ENCODE measurements at regions not wholly inside any gene's neighbourhood (a gene's known extent, or its start where the extent isn't known, plus 50 kb on each side); places are given as distances from the start of the nearest gene placed in this dataset.

DNA sequence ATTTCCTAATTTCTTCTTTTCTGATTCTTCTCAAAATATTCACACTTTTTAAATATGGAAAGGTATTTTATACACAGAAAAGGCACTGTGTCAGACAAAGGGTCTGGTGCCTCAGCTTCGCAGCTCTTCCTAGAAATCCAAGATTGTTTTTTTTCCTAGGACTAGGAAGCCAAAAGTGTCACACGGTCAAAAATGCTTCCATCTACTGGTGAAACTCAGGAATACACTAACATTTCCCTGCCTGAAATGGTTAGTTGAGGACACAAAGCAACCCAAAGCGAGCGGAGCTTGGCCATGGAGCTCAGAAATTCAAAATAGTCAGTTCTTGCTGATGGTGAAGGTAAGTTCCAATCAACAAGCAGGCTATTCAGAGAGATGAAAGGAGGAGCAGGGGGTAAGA lies 426.5 kb upstream of the RASGRP1 start:
- ChIA-PET POLR2A (no interaction called here), CTCF (interaction anchor here (0.6 to 2.6 kb wide), 8 partner anchors 9 to 284 kb away, joined by 3 to 12 read pairs (median 4); no protein-coding TSS in a partner anchor)
- DNase-seq (ENCODE audit: low read depth, low spot score), result no peak
- TF ChIP-seq, protein P1, sequence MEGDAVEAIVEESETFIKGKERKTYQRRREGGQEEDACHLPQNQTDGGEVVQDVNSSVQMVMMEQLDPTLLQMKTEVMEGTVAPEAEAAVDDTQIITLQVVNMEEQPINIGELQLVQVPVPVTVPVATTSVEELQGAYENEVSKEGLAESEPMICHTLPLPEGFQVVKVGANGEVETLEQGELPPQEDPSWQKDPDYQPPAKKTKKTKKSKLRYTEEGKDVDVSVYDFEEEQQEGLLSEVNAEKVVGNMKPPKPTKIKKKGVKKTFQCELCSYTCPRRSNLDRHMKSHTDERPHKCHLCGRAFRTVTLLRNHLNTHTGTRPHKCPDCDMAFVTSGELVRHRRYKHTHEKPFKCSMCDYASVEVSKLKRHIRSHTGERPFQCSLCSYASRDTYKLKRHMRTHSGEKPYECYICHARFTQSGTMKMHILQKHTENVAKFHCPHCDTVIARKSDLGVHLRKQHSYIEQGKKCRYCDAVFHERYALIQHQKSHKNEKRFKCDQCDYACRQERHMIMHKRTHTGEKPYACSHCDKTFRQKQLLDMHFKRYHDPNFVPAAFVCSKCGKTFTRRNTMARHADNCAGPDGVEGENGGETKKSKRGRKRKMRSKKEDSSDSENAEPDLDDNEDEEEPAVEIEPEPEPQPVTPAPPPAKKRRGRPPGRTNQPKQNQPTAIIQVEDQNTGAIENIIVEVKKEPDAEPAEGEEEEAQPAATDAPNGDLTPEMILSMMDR (IDR thresholded peaks at IDR 0.05; ENCODE audit: low read depth, low read length), result peak; percentile 53
- Histone ChIP-seq H3K9me3 (ENCODE audit: control insufficient read depth, insufficient read depth, low read length) (no peaks in the 10 kb centered on the region), H3K27ac (ENCODE audit: low read depth, low read length) (no peak overlapping the region), H3K27me3 (ENCODE audit: control insufficient read depth, insufficient read depth, low read length) (no peaks in the 10 kb centered on the region), H3K4me3 (ENCODE audit: low read depth, low read length) (no peak overlapping the region)

DNA sequence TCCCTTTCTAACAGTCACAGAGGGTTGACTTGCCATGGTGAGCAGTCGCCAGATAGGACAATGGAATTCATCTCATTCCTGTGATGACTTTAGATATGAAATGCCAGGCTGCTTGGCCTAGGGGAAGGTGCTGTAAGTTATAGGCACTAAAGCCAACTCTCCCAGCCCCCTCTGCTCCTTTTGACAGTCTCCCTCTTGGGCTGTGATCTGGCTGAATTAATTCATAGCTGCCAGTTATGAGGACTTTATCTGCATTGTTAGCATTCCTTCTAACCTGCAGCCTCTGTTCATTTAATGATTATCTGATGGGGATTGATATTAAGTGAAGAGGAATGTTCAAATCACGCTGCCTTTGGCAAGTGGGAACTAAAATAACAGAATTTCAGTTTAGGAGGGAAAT lies 427.1 kb upstream of the RASGRP1 start:
- H3K9me3 ChIP-seq (ENCODE audit: control insufficient read depth, insufficient read depth, low read length), result no peaks in the 10 kb centered on the region
- TF ChIP-seq, protein P1 (IDR thresholded peaks at IDR 0.05; ENCODE audit: low read depth, low read length), result no peak
- no peaks in the 10 kb centered on the region for H3K27me3 ChIP-seq (ENCODE audit: control insufficient read depth, insufficient read depth, low read length)
- H3K4me3 ChIP-seq (ENCODE audit: low read depth, low read length), result no peak overlapping the region
- POLR2A ChIA-PET, result no interaction called here
- DNase-seq (ENCODE audit: low read depth, low spot score), result no peak
- CTCF ChIA-PET, result interaction anchor here (0.8 to 1.9 kb wide), 5 partner anchors 33 to 284 kb away, joined by 3 to 5 read pairs (median 4); no protein-coding TSS in a partner anchor
- H3K27ac ChIP-seq (ENCODE audit: low read depth, low read length), result no peak overlapping the region

DNA sequence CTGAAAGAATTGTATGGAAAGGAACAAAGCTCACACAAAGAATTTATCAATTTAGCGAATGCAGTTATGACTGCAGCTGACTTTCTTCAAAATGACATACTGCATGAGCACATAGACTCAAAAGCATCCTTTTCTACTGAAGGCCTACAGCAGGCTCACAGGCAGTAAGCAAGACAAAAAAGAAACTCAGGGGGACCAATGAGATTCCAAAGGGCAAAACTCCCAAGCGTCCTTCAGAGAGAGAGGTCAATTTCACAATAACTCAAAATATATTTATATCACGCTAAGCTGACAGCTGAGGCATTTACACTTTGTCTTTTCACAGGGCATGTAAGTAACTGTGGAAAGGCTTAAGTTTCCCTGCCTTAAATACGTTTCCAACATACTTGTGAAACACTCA lies 427.9 kb upstream of the RASGRP1 start:
- ChIA-PET CTCF (interaction anchor here (0.8 kb wide), 1 partner anchor 285 kb away, joined by 4 read pairs; no protein-coding TSS in a partner anchor), POLR2A (no interaction called here)
- DNase-seq (ENCODE audit: low read depth, low spot score), result no peak
- H3K27me3 ChIP-seq (ENCODE audit: control insufficient read depth, insufficient read depth, low read length), result no peaks in the 10 kb centered on the region
- no peak overlapping the region for H3K27ac ChIP-seq (ENCODE audit: low read depth, low read length)
- no peak overlapping the region for H3K4me3 ChIP-seq (ENCODE audit: low read depth, low read length)
- TF ChIP-seq, protein P1 (IDR thresholded peaks at IDR 0.05; ENCODE audit: low read depth, low read length), result no peak
- H3K9me3 ChIP-seq (ENCODE audit: control insufficient read depth, insufficient read depth, low read length), result no peaks in the 10 kb centered on the region

DNA sequence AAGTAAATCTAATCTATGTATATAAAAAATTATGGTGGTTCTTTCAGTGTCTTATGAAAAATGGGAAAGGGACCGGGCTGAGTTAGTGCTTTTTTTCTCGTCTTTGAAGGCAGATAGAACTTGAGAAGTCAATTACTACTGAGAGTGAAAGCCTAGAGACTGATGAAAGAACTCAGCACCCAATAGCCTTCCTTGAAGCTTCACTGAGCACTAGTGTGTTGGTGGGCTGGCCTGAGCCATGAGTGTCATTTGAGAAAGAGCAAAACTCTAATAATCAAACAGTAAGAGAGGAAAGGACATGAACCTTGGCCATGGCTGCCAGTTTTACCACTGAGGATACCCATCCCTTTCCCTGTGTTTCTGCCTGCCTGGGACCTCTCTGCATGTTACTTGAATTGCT lies 428.3 kb upstream of the RASGRP1 start:
- no peaks in the 10 kb centered on the region for H3K9me3 ChIP-seq (ENCODE audit: control insufficient read depth, insufficient read depth, low read length)
- H3K27me3 ChIP-seq (ENCODE audit: control insufficient read depth, insufficient read depth, low read length), result no peaks in the 10 kb centered on the region
- ChIA-PET CTCF (no interaction called here), POLR2A (no interaction called here)
- no peak for DNase-seq (ENCODE audit: low read depth, low spot score)
- TF ChIP-seq, protein P1 (IDR thresholded peaks at IDR 0.05; ENCODE audit: low read depth, low read length), result no peak
- no peak overlapping the region for H3K4me3 ChIP-seq (ENCODE audit: low read depth, low read length)
- no peak overlapping the region for H3K27ac ChIP-seq (ENCODE audit: low read depth, low read length)

DNA sequence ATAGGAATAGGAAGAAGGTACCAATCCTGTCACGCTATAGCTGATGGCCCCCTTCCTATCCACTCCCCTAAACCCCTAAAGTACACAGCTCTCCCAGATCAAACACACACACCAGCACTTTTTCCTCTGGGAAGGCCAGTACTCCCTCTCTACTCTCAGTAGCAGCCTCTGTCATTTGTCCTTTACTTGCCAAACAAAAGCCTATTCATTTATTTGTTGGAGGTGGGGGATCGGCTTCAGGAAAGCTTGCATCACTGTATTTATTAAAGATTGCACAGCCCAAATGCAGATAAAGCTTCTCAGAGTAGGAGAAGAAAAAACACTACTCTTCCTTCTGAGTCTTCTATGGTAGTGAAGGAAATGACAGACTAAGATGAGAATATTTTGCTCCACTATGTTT lies 429.7 kb upstream of the RASGRP1 start:
- ChIA-PET CTCF (interaction anchor here (0.7 kb wide), 1 partner anchor 177 kb away, joined by 3 read pairs; no protein-coding TSS in a partner anchor), POLR2A (interaction anchor here (0.7 to 1.0 kb wide), 2 partner anchors 99 to 586 kb away, joined by 3 to 5 read pairs; partner anchors contain the start of gene THBS1)

More for the DNA sequence above, 429.7 kb upstream of the RASGRP1 start:
- Histone ChIP-seq H3K4me3 (ENCODE audit: low read depth, low read length) (no peak overlapping the region), H3K27ac (ENCODE audit: low read depth, low read length) (no peak overlapping the region), H3K9me3 (ENCODE audit: control insufficient read depth, insufficient read depth, low read length) (no peaks in the 10 kb centered on the region), H3K27me3 (ENCODE audit: control insufficient read depth, insufficient read depth, low read length) (no peaks in the 10 kb centered on the region)
- DNase-seq (ENCODE audit: low read depth, low spot score), result no peak
- TF ChIP-seq, protein P1 (IDR thresholded peaks at IDR 0.05; ENCODE audit: low read depth, low read length), result no peak
